Epithelial cell of proximal tubule (primary cell): ENCODE measurements at regions not wholly inside any gene's neighbourhood (a gene's known extent, or its start where the extent isn't known, plus 50 kb on each side); places are given as distances from the start of the nearest gene placed in this dataset.

Source experiments
- DNase-seq: peaks from one replicate; pipeline ENCODE4 v3.0.0-alpha.2; 2011; ENCODE audit warnings: low read depth
- H3K4me3 ChIP-seq: 2 replicates; pipeline ENCODE4 v1.5.1; 2011; ENCODE audit warnings: low read depth, mild to moderate bottlenecking, low read length
- TF ChIP-seq, protein P1 (sequence below): conservative IDR thresholded peaks from 2 replicates; pipeline ENCODE4 v1.5.1; 2012; ENCODE audit warnings: low read depth, mild to moderate bottlenecking, low read length

DNA sequence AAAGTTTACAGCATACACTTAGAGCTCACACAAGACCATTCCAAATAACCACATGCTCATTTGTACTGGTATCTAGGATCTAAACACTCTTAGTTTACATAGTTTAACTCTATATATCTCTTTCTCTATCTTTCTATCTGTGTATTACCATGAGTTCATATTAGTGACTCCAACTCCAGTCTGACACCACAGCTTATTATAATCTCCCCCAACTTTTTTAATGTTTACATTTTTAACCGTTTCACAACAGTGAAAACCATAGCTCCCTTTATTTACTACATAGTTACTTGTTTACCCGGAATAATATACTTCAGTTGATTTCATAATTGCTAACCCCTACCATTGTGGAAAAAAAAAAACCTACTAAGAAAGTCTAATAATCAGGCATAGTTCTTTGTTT lies 362.4 kb upstream of the RGS17 start:
- no peak for DNase-seq
- TF ChIP-seq, protein P1, sequence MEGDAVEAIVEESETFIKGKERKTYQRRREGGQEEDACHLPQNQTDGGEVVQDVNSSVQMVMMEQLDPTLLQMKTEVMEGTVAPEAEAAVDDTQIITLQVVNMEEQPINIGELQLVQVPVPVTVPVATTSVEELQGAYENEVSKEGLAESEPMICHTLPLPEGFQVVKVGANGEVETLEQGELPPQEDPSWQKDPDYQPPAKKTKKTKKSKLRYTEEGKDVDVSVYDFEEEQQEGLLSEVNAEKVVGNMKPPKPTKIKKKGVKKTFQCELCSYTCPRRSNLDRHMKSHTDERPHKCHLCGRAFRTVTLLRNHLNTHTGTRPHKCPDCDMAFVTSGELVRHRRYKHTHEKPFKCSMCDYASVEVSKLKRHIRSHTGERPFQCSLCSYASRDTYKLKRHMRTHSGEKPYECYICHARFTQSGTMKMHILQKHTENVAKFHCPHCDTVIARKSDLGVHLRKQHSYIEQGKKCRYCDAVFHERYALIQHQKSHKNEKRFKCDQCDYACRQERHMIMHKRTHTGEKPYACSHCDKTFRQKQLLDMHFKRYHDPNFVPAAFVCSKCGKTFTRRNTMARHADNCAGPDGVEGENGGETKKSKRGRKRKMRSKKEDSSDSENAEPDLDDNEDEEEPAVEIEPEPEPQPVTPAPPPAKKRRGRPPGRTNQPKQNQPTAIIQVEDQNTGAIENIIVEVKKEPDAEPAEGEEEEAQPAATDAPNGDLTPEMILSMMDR: no peak
- no peak overlapping the region for H3K4me3 ChIP-seq

DNA sequence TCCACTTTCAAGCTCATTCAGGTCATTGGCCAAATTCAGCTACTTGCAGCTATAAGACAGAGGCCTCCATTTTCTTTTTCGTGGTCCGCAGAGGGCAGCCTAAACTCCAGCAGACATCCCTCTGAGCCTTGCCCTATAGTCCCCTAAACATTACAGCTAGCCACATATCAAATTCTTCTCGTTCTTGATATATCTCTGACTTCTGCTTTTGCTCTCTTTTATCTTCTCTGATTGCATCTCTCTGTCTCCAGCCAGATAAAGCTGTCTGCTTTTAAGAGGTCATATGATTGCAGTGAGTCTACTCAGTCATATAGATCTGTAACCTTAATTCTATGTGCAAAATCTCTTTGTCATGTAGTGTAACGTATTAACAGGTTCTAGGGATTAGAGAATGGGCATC lies 358.4 kb upstream of the RGS17 start:
- no peak for DNase-seq
- no peak overlapping the region for H3K4me3 ChIP-seq
- TF ChIP-seq, protein P1: no peak

DNA sequence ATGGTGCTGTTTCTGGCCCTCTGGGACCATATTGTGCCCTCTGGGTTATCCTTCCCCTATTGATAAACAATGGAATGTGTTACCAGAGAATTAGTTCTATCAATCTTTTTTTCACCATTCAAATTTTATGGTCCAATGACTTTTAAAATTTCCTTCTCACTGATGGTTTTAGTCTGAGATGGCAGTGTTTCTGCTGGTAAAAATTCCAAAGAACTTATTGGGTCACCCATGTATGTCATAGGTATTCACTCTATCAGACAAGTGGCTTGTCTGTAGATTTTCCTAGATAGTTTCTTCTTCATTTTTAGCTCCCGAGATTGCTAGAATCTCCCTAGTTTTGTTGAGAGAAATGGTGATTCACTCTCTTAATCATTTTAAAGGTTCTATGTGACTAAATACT lies 357.2 kb upstream of the RGS17 start:
- TF ChIP-seq, protein P1: no peak
- no peak overlapping the region for H3K4me3 ChIP-seq
- DNase-seq: no peak

DNA sequence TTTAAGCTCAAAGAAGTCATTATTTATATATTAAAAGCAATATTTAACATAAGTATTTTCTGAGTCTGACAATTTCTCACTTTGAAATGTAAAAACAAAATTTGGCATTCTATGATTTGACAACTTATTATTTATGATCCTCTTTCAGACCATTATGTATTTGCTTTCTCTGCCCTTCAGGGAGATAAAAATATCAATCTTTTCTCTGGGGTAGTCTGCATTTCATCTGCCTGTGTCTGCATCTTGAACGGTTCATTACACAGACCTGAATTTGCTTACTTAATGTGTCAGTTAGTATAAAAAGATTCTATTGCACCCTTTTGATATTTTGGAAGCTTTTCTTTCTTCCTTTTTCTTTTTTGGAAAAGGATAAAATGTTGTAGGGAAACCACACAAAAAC lies 354.0 kb upstream of the RGS17 start:
- TF ChIP-seq, protein P1: no peak
- no peak overlapping the region for H3K4me3 ChIP-seq
- no peak for DNase-seq

DNA sequence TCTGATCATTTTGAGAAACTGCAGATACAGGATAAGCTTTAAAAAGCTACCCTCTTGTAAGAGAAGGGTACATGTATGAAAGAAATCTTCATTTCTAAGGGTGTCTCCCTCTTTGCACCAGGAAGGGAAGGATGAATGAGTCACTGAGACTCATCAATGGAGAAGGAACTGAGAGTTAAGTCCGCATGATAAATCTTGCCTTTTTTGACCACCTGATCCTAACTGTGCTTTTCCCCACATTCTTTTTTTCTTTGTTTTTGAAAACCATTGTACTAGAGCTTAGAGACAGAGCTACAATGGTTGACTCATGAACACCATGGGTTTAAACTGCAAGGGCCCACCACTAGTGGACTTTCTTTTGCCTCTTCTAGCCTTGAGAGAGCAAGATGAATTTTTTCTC lies 353.0 kb upstream of the RGS17 start:
- no peak overlapping the region for H3K4me3 ChIP-seq
- TF ChIP-seq, protein P1: no peak
- no peak for DNase-seq

DNA sequence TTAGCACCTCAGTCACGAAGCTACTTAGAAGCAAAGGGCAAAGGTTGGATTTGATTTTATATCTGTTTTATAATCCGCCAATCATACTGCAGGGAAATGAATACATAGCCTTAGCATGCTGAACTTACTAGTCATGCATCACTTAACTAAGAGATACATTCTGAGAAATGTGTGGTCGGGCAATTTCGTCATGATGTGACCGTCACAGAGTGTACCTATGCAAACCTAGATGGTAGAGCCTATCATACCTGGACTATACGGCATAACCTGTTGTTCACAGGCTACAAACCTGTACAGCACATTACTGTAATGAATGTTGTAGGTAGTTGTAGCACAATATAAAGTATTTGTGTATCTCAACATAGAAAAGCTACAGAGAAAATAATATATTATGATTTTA lies 345.2 kb upstream of the RGS17 start:
- DNase-seq: no peak
- TF ChIP-seq, protein P1: no peak
- H3K4me3 ChIP-seq: no peak overlapping the region

DNA sequence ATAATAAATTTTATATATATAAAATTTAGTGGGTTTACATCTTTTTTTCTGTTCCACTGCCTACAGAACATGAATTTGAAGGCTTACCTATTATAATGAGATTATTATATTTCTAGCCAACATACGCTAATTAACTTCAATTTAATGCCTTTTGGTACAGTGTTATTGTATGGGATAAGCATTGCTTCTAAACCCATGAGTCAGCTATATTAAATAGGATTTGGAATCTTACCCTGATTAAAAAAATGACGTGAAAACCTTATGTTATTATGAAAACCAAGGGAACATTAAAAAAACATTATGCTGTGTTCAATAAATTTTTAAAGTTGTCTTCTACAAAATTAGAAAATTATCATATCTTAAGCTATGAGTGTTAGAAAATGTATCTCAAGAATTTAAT lies 334.0 kb upstream of the RGS17 start:
- H3K4me3 ChIP-seq: no peak overlapping the region
- TF ChIP-seq, protein P1: no peak
- no peak for DNase-seq
